ENCODE measurements at regions not wholly inside any gene's neighbourhood (a gene's known extent, or its start where the extent isn't known, plus 50 kb on each side); places are given as distances from the start of the nearest gene placed in this dataset.

DNA sequence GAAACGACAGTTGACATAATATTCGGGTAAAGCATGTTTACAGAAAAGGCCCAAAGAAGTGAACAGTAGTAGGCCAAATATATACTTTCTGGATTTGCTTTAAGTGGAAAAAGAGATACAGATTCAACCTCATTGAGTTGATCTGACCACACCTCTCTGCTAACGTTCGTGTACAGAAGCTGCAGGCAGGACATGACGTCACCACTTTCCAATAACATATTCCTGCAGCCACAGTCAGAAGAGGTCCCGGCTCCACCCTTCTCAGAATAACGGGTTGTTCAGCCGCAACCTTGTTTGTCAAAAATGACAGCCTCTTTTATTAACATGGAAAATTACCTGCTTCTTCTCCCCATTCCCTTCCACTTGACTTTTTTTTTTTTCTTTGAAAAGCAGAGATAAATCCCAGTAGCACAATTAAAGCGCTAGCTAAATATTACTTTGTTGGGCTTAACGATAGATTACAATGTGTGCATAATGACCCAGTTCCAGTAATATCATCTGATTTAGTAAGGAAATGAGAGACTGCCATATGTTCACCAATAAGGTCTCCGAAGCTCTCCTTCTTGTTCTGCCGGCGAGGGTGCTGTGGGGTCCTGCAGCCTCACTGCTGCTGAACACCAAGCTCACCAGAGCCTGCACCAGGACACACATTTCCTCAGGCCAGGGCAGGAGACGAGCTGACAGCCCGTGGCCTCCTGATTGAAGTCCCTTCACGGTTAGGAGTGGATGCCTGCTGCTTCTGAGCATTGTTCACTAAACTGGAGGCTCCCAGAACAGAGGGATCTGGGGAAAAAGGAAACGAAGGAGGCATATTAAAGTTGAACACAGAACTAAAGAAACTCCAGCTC lies 451.0 kb upstream of the SALL3 start:
- Histone ChIP-seq H2AFZ (ENCODE audit: low read depth, low read length) (no peak overlapping the region), H4K20me1 (ENCODE audit: insufficient read depth, low read length) (no peaks in the 10 kb centered on the region), H3K9ac (ENCODE audit: low read length) (no peak overlapping the region), H3K36me3 (replicated peaks; ENCODE audit: low read depth, low read length) (no peaks in the 10 kb centered on the region), H3K27me3 (ENCODE audit: low read depth, low read length) (no peaks in the 10 kb centered on the region), H3K9me3 (ENCODE audit: insufficient read depth, low read length) (peaks cover 6% of the 10 kb centered on the region), H3K79me2 (ENCODE audit: low read length) (no peaks in the 10 kb centered on the region), H3K27ac (ENCODE audit: low read length) (no peak overlapping the region), H3K4me3 (ENCODE audit: low read length) (no peak overlapping the region), H3K4me2 (ENCODE audit: low read length) (no peak overlapping the region), H3K4me1 (ENCODE audit: low read length) (peaks cover 6% of the 10 kb centered on the region; the same call in 1 of the 2 replicates)
- TF ChIP-seq, protein P1, sequence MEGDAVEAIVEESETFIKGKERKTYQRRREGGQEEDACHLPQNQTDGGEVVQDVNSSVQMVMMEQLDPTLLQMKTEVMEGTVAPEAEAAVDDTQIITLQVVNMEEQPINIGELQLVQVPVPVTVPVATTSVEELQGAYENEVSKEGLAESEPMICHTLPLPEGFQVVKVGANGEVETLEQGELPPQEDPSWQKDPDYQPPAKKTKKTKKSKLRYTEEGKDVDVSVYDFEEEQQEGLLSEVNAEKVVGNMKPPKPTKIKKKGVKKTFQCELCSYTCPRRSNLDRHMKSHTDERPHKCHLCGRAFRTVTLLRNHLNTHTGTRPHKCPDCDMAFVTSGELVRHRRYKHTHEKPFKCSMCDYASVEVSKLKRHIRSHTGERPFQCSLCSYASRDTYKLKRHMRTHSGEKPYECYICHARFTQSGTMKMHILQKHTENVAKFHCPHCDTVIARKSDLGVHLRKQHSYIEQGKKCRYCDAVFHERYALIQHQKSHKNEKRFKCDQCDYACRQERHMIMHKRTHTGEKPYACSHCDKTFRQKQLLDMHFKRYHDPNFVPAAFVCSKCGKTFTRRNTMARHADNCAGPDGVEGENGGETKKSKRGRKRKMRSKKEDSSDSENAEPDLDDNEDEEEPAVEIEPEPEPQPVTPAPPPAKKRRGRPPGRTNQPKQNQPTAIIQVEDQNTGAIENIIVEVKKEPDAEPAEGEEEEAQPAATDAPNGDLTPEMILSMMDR (IDR thresholded peaks at IDR 0.05; ENCODE audit: low read depth, low read length), result no peak
- no peak for TF ChIP-seq EZH2phosphoT487 (IDR thresholded peaks at IDR 0.05; ENCODE audit: low read depth)

DNA sequence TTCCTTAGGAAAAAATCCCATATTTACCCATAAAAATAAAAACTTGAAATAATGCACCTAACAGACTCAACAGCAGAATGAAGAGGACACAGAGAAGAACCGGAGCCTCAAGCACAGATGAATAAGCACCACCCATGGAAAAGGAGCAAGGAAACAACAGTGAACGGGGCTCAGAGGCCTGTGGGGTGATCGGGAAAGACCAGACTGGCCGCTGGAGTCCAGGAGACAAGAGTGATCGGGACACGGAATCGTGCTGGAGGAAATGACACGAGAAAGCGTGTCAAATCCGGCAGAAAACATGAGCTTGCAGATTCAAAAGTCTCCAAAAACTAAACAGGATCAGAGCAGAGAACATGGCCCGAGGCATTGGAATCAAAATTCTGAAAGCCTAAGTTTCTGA lies 448.0 kb upstream of the SALL3 start:
- Histone ChIP-seq H3K27ac (ENCODE audit: low read length) (no peak overlapping the region), H2AFZ (ENCODE audit: low read depth, low read length) (no peak overlapping the region), H3K9ac (ENCODE audit: low read length) (no peak overlapping the region), H3K9me3 (ENCODE audit: insufficient read depth, low read length) (no peaks in the 10 kb centered on the region), H3K36me3 (replicated peaks; ENCODE audit: low read depth, low read length) (no peaks in the 10 kb centered on the region), H3K27me3 (ENCODE audit: low read depth, low read length) (no peaks in the 10 kb centered on the region), H3K4me2 (ENCODE audit: low read length) (no peak overlapping the region), H4K20me1 (ENCODE audit: insufficient read depth, low read length) (no peaks in the 10 kb centered on the region), H3K4me3 (ENCODE audit: low read length) (no peak overlapping the region), H3K79me2 (ENCODE audit: low read length) (no peaks in the 10 kb centered on the region), H3K4me1 (ENCODE audit: low read length) (no peaks in the 10 kb centered on the region)
- no peak for TF ChIP-seq EZH2phosphoT487 (IDR thresholded peaks at IDR 0.05; ENCODE audit: low read depth)
- TF ChIP-seq, protein P1 (IDR thresholded peaks at IDR 0.05; ENCODE audit: low read depth, low read length), result no peak

GRCh38 chr18:78538669-78539440 lies 440.8 kb upstream of the SALL3 start:
- Histone ChIP-seq H3K4me1 (ENCODE audit: low read length) (no peaks in the 10 kb centered on the region), H3K36me3 (replicated peaks; ENCODE audit: low read depth, low read length) (no peaks in the 10 kb centered on the region), H3K27ac (ENCODE audit: low read length) (no peak overlapping the region), H3K27me3 (ENCODE audit: low read depth, low read length) (no peaks in the 10 kb centered on the region), H3K4me3 (ENCODE audit: low read length) (no peak overlapping the region), H3K9me3 (ENCODE audit: insufficient read depth, low read length) (no peaks in the 10 kb centered on the region; the same call in 1 of the 2 replicates), H3K9ac (ENCODE audit: low read length) (no peak overlapping the region), H3K4me2 (ENCODE audit: low read length) (no peak overlapping the region), H4K20me1 (ENCODE audit: insufficient read depth, low read length) (no peaks in the 10 kb centered on the region), H2AFZ (ENCODE audit: low read depth, low read length) (no peak overlapping the region), H3K79me2 (ENCODE audit: low read length) (no peaks in the 10 kb centered on the region)
- TF ChIP-seq, protein P1 (IDR thresholded peaks at IDR 0.05; ENCODE audit: low read depth, low read length), result no peak
- TF ChIP-seq EZH2phosphoT487 (IDR thresholded peaks at IDR 0.05; ENCODE audit: low read depth), result no peak
